Endothelial cell of umbilical vein (primary cell): ENCODE measurements at regions not wholly inside any gene's neighbourhood (a gene's known extent, or its start where the extent isn't known, plus 50 kb on each side); places are given as distances from the start of the nearest gene placed in this dataset.

Source experiments
- BruUV-seq: library from RNA; stranded (reverse); fragments of 400-500 nt; replicated peaks from 2 replicates; lab custom pipeline; 2021; lab: Mats Ljungman, UMichigan
- CTCF ChIA-PET: fragments of 300-600, 350-600 bp; sonication (Branson Sonifier 250); formaldehyde crosslinking; loops from one replicate; lab custom pipeline; 2021; ENCODE audit warnings: antibody characterized with exemption, inconsistent platforms; lab: Charles Lee
- POLR2A ChIA-PET: fragments of 300-600, 350-600 bp; sonication (Branson Sonifier 250); formaldehyde crosslinking; loops from one replicate; lab custom pipeline; 2021; ENCODE audit warnings: antibody characterized with exemption, inconsistent platforms; lab: Charles Lee
- DNase-seq: peaks from one replicate; pipeline ENCODE4 v3.0.0-alpha.2; 2011; ENCODE audit warnings: low read depth, low spot score
- FAIRE-seq: peaks from 2 replicates; lab custom pipeline; 2011; peaks lifted over from hg19 to GRCh38; lab: Jason Lieb, UNC
- H2AFZ ChIP-seq: 2 replicates; pipeline ENCODE4 v1.6.0; 2012; ENCODE audit warnings: low read depth, low read length, control low read depth, inconsistent platforms
- H3K27ac ChIP-seq: 2 replicates; pipeline ENCODE4 v1.5.1; 2011; ENCODE audit warnings: low read depth, mild to moderate bottlenecking, control low read depth, low read length, moderate library complexity; ENCODE audit not compliant: insufficient read depth
- H3K27me3 ChIP-seq, 2 experiments: 2 replicates each; pipeline versions ENCODE4 v1.6.0 to v1.6.1; 2011; ENCODE audit warnings: low read length in 2 of 2, mixed read lengths in 1 of 2; ENCODE audit not compliant: control insufficient read depth in 2 of 2, insufficient read depth in 2 of 2
- H3K36me3 ChIP-seq, 2 experiments: 2 replicates in 1 of 2; 3 replicates in 1 of 2; pipeline ENCODE4 v1.5.1; 2011; ENCODE audit warnings: low read length in 2 of 2, mild to moderate bottlenecking in 1 of 2, moderate library complexity in 1 of 2; ENCODE audit not compliant: control insufficient read depth in 2 of 2, insufficient read depth in 2 of 2; ENCODE audit errors: extremely low read depth in 1 of 2
- H3K4me1 ChIP-seq: 3 replicates; pipeline ENCODE4 v1.5.1; 2011; ENCODE audit warnings: mild to moderate bottlenecking, low read length; ENCODE audit not compliant: control insufficient read depth, insufficient read depth; ENCODE audit errors: extremely low read depth
- H3K4me2 ChIP-seq: 2 replicates; pipeline ENCODE4 v1.6.1; 2011; ENCODE audit warnings: low read length, control low read depth, mixed read lengths; ENCODE audit not compliant: insufficient read depth
- H3K4me3 ChIP-seq, 3 experiments: fragments of 200-600 bp in 1 of 3; sonication (generic), shearing (Covaris generic) in 1 of 3; replicated peaks in 1 of 3; 2 replicates each; pipeline ENCODE4 v1.5.1; 2011 to 2016; ENCODE audit warnings: control low read depth in 3 of 3, low read length in 3 of 3, mild to moderate bottlenecking in 2 of 3, inconsistent platforms in 1 of 3, low read depth in 1 of 3, moderate library complexity in 1 of 3; ENCODE audit not compliant: insufficient read depth in 1 of 3
- H3K79me2 ChIP-seq: 2 replicates; pipeline ENCODE4 v1.6.0; 2012; ENCODE audit warnings: low read length, inconsistent platforms; ENCODE audit not compliant: control insufficient read depth, insufficient read depth
- H3K9ac ChIP-seq: replicated peaks from 2 replicates; pipeline ENCODE3; 2011; ENCODE audit warnings: low read length, control low read depth; ENCODE audit not compliant: insufficient read depth; ENCODE audit errors: extremely low read depth
- H3K9me1 ChIP-seq: replicated peaks from 3 replicates; pipeline ENCODE4 v1.6.0; 2011; ENCODE audit warnings: mild to moderate bottlenecking, low read length; ENCODE audit not compliant: control insufficient read depth, insufficient read depth; ENCODE audit errors: extremely low read depth
- H3K9me3 ChIP-seq: replicated peaks from 2 replicates; pipeline ENCODE4 v1.5.1; 2012; ENCODE audit warnings: low read length, inconsistent platforms; ENCODE audit not compliant: control insufficient read depth, insufficient read depth
- H4K20me1 ChIP-seq: replicated peaks from 2 replicates; pipeline ENCODE3; 2011; ENCODE audit warnings: mild to moderate bottlenecking, low read length; ENCODE audit not compliant: control insufficient read depth, insufficient read depth; ENCODE audit errors: extremely low read depth
- EZH2 ChIP-seq: IDR thresholded peaks from 2 replicates; pipeline ENCODE4 v1.6.1; 2012; ENCODE audit warnings: borderline replicate concordance, low read depth, mild to moderate bottlenecking, moderate library complexity, low read length, inconsistent platforms; ENCODE audit not compliant: severe bottlenecking
- FOS ChIP-seq: IDR thresholded peaks from 2 replicates; pipeline ENCODE4 v1.6.1; 2011; ENCODE audit warnings: mild to moderate bottlenecking, low read length, moderate library complexity, borderline replicate concordance; ENCODE audit not compliant: insufficient read depth
- GATA2 ChIP-seq: IDR thresholded peaks from 2 replicates; pipeline ENCODE4 v1.7.0; 2011; ENCODE audit warnings: low read depth, mild to moderate bottlenecking, moderate library complexity, mixed read lengths, low read length; ENCODE audit not compliant: insufficient read length, insufficient read depth
- JUN ChIP-seq: IDR thresholded peaks from 2 replicates; pipeline ENCODE4 v1.6.1; 2011; ENCODE audit warnings: borderline replicate concordance, low read depth; ENCODE audit not compliant: insufficient read length, insufficient read depth
- MAX ChIP-seq: IDR thresholded peaks from 2 replicates; pipeline ENCODE4 v1.6.1; 2011; ENCODE audit not compliant: insufficient read depth, insufficient read length
- MYC ChIP-seq: IDR thresholded peaks from one replicate; pipeline ENCODE4 v1.6.1; 2011; ENCODE audit warnings: mild to moderate bottlenecking, low read depth, low read length
- POLR2A ChIP-seq: IDR thresholded peaks from 2 replicates; pipeline ENCODE4 v1.6.1; 2012; ENCODE audit warnings: low read depth, mild to moderate bottlenecking, control low read depth, low read length
- POLR2AphosphoS5 ChIP-seq: IDR thresholded peaks from 2 replicates; pipeline ENCODE4 v1.6.1; 2012; ENCODE audit warnings: low read depth, mild to moderate bottlenecking, control low read depth, low read length, moderate library complexity; ENCODE audit not compliant: insufficient read depth
- dilution Hi-C: fragments of 300-500 bp; cut with MboI; formaldehyde crosslinking; loops from one replicate; pipeline ENCODE4 v1.15.0; 2019; ENCODE audit warnings: low sequenced_read_pairs; ENCODE audit not compliant: extremely low pct_ligation_motif_present
- intact Hi-C: fragments of 100-400 bp; cut with micrococcal nuclease; formaldehyde crosslinking; loops from one replicate; pipeline ENCODE4 v1.10.0; 2022
- TF ChIP-seq, protein P1 (sequence below), 2 donors: IDR thresholded peaks; 1 replicate in 1 of 2; 2 replicates in 1 of 2; pipeline ENCODE4 v1.5.1; 2011; ENCODE audit warnings: low read length in 2 of 2, mild to moderate bottlenecking in 2 of 2, moderate library complexity in 2 of 2, control low read depth in 1 of 2, inconsistent platforms in 1 of 2, low read depth in 1 of 2; ENCODE audit not compliant: insufficient read depth in 1 of 2; ENCODE audit errors: extremely low read depth in 1 of 2

GRCh38 chrX:127947450-127947849, 104.8 kb downstream of the ACTRT1 start:
- intact Hi-C loops (no loop called here), dilution Hi-C loops (no loop called here)
- Histone ChIP-seq H3K36me3 (no peaks in the 10 kb centered on the region), H3K9ac (no peak overlapping the region), H3K9me3 (no peaks in the 10 kb centered on the region), H3K27ac (no peak overlapping the region), H3K79me2 (no peaks in the 10 kb centered on the region), H3K4me2 (no peak overlapping the region), H3K27me3 (no peaks in the 10 kb centered on the region), H3K4me3 (no peak overlapping the region), H3K9me1 (no peaks in the 10 kb centered on the region), H4K20me1 (no peaks in the 10 kb centered on the region), H2AFZ (no peak overlapping the region), H3K4me1 (no peaks in the 10 kb centered on the region)
- no peak for DNase-seq
- ChIA-PET CTCF (no interaction called here), POLR2A (no interaction called here)
- FAIRE-seq: peak; percentile 55
- no TSS peak for BruUV-seq
- TF ChIP-seq POLR2A: no peak
- TF ChIP-seq FOS: no peak
- no peak for TF ChIP-seq POLR2AphosphoS5
- no peak for TF ChIP-seq EZH2
- no peak for TF ChIP-seq GATA2
- no peak for TF ChIP-seq JUN
- no peak for TF ChIP-seq MYC
- no peak for TF ChIP-seq MAX
- TF ChIP-seq, protein P1, sequence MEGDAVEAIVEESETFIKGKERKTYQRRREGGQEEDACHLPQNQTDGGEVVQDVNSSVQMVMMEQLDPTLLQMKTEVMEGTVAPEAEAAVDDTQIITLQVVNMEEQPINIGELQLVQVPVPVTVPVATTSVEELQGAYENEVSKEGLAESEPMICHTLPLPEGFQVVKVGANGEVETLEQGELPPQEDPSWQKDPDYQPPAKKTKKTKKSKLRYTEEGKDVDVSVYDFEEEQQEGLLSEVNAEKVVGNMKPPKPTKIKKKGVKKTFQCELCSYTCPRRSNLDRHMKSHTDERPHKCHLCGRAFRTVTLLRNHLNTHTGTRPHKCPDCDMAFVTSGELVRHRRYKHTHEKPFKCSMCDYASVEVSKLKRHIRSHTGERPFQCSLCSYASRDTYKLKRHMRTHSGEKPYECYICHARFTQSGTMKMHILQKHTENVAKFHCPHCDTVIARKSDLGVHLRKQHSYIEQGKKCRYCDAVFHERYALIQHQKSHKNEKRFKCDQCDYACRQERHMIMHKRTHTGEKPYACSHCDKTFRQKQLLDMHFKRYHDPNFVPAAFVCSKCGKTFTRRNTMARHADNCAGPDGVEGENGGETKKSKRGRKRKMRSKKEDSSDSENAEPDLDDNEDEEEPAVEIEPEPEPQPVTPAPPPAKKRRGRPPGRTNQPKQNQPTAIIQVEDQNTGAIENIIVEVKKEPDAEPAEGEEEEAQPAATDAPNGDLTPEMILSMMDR (IDR thresholded peaks at IDR 0.05; ENCODE audit: extremely low read depth in 1 of 2, insufficient read depth in 1 of 2, low read depth in 1 of 2, low read length in 2 of 2): no peak
